HG02852 (cell line): ENCODE measurements at regions not wholly inside any gene's neighbourhood (a gene's known extent, or its start where the extent isn't known, plus 50 kb on each side); places are given as distances from the start of the nearest gene placed in this dataset.
"Not testable (repeated sequence)": the region's sequence is repeated elsewhere in the genome, so short reads cannot be mapped to it uniquely, and the experiment has no call there.

Experiments
- ATAC-seq: cut with Tn5 transposase; IDR thresholded peaks from one replicate; pipeline ENCODE4 v1.9.1; 2021; ENCODE audit warnings: mild to moderate bottlenecking, moderate library complexity; ENCODE audit not compliant: unreplicated experiment

DNA sequence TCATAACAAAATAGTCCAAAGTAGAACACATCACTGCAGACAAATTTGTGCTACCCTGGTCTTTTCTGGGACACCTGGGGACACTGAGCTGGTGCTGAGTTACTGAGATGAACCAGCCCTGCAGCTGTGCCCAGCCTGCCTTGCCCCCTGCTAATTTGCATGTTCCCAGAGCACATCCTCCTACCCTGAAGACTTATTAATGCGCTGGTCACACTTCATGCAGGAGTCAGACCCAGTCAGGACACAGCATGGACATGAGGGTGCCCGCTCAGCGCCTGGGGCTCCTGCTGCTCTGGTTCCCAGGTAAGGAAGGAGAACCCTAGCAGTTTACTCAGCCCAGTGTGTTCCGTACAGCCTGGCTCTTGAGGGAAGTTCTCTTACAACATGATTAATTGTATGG is 1518.3 kb downstream of the RPIA start:
- no peak for ATAC-seq

DNA sequence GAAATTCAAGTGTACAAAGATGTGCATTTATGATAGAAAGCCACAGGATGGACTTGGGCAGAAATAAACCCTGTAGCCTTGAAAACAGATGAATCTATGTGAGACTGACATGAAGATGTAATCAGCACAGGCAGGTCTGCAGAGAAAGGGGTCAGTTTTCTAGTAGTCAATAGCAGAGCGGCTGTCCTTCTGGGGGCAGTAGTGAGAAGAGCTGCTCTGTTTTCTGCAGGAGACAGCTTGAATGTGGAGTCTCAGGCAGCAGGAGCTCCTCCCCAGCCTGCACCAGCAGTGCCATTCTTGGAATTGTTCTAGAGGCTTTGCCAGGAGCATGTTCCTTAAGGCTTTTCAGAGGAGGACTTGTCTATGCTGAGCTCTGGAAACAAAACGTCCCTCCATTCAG is 1524.4 kb downstream of the RPIA start:
- not testable (repeated sequence) for ATAC-seq

DNA sequence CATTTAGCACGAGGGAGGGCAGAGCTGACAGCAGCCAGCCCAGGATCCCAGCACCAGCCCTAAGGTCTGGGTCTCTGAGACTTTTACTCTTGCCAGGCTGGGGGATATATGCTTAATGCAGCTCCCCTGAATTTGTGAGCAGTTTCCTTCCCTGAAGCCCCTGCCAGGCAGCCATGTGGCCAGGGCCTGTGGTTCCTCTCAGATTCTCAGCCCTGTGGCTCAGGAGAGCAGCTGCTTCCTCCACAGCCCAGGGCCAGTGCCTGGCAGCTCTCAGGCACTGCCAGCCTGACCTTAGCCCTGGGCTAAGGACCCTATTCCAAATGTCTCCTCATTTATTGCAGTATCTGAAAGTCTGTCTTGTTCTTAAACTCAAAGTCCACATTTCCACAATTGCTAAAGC is 1525.3 kb downstream of the RPIA start:
- ATAC-seq: not testable (repeated sequence)

DNA sequence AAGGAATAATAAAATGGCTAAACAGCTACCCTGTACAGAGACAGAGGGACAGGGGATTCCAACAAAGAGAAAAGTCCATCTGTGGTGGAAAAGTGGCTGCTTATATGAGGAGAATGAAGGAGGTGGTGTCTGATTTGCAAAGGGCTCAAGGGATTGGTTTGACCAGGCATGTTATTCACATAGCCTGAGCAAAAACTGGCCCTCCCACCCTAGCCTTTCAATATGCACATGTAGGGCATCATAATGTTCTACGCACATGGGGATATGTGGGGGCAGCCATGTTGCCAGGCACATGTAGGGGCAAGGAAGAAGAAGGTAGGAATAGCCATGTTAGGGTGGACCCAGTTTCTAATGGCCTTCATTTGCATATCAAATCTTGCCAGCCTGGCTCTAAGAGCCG is 1527.1 kb downstream of the RPIA start:
- not testable (repeated sequence) for ATAC-seq

DNA sequence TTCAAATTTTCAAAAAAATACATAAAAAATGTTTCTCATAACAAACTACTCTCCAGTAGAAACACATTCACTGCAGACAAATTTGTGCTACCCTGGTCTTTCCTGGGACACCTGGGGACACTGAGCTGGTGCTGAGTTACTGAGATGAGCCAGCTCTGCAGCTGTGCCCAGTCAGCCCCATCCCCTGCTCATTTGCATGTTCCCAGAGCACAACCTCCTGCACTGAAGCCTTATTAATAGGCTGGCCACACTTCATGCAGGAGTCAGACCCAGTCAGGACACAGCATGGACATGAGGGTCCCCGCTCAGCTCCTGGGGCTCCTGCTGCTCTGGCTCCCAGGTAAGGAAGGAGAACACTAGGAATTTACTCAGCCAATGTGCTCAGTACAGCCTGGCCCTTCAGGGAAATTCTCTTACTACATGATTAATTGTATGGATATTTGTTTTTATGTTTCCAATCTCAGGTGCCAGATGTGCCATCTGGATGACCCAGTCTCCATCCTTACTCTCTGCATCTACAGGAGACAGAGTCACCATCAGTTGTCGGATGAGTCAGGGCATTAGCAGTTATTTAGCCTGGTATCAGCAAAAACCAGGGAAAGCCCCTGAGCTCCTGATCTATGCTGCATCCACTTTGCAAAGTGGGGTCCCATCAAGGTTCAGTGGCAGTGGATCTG is 1529.3 kb downstream of the RPIA start:
- not testable (repeated sequence) for ATAC-seq

DNA sequence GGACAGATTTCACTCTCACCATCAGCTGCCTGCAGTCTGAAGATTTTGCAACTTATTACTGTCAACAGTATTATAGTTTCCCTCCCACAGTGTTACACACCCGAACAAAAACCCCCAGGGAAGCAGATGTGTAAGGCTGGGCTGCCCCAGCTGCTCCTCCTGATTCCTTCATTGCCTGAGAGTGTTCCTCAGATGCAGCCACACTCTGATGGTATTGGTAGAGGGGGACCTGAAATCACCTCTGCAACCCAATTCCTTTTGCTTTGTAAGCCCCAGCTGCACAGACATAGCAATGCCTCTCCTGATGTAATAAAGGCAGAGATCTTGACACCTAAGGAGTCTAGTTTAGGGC is 1529.8 kb downstream of the RPIA start:
- no peak for ATAC-seq

DNA sequence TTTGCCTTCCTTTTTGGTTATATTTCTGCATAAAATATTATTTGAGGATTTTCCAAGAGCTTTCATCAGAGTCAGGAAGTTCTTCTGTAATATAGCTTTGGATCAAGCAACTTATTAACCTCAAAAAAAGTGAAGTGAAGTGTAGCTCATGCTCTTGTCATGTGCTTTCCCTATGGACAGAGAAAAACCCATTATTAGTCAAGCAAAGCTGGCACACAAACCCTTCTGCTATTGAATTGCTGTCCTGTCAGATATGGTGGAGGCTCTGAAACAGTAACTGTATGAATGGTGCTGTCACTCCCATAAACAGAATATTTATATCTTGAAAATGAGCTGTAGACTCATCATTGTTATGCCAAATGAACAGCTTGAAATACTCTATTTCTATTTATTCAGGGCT is 1533.3 kb downstream of the RPIA start:
- ATAC-seq: not testable (repeated sequence)

DNA sequence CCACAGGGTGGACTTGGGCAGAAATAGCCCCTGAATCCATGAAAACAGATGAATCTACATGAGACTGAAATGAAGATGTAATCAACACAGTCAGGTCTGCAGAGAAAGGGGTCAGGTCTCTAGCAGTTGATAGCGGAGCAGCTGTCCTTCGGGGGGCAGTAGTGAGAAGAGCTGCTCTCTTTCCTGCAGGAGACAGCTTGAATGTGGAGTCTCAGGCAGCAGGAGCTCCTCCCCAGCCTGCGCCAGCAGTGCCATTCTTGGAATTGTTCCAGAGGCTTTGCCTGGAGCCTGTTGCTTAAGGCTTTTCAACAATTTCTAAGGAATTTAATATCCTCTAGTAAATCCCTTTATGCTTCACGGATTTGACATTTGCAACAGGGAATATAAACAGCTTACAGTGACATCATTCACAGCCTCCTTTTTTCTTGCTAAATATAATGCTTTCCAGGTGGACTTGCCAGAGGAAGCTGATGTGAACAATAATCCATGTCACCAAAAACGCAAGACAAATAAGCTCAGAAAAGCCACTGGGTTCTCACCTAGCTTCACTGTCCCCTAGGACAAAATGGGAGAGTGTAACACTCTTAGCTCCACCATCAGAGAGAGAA is 1535.1 kb downstream of the RPIA start:
- ATAC-seq: not testable (repeated sequence)

DNA sequence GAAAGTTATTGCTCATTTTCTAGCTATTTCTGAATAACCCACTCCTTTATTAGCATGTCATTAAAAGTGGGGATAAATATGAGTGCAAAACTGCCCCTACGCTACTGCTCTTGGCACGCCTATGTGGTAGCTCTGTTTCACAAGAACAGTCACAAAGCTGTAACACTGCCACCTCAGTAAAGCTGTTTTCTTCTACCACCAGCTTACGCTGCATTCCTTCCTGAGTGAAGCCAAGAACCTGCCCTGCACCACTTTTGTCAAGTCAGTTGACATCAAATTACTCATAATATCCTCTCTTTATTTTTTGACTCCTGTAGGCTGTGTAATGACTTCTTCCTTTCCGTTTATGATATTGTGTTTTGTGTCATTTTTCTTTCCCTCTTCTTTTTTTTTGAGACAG is 1539.7 kb downstream of the RPIA start:
- ATAC-seq: not testable (repeated sequence)

DNA sequence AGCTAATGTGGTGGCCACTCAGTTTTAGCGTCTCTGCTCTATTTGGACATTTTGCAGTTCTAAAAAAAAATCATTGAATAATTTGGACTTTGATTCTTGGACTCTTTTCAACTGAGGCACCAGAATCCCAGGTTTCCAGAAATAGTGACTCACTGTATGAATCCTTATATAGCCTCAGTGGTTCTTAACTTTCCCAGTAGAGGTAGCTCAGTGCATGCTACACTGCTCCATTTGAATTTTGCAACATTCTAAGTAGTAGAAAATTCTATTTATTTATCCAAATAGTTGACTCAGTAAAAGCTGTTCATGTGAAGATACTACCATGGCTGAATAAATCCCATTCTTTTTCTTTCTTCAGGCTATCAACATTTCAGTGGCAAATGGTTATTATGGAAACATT is 1544.0 kb downstream of the RPIA start:
- not testable (repeated sequence) for ATAC-seq

DNA sequence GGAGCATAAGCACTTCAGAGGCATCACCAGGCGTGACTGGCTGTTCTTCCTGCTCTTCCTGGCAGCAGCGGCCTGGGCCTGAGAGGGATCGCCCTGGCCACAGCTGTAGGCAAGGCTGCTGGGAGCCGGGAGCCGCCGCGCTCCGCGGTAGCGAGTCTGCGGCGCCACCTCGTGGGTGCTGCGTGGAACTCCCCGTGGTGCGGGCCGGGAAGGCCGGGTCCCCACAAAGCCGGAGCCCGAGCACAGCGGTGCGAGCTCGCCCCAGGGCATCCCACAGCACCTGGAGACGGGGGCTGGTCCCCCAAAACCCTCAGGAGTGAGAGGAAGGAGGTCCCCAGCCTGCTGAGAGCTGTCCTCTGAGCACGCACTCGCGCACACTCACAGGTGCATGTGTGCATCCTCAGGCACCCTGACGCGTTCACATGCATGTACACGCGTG is 1546.5 kb downstream of the RPIA start:
- not testable (repeated sequence) for ATAC-seq

DNA sequence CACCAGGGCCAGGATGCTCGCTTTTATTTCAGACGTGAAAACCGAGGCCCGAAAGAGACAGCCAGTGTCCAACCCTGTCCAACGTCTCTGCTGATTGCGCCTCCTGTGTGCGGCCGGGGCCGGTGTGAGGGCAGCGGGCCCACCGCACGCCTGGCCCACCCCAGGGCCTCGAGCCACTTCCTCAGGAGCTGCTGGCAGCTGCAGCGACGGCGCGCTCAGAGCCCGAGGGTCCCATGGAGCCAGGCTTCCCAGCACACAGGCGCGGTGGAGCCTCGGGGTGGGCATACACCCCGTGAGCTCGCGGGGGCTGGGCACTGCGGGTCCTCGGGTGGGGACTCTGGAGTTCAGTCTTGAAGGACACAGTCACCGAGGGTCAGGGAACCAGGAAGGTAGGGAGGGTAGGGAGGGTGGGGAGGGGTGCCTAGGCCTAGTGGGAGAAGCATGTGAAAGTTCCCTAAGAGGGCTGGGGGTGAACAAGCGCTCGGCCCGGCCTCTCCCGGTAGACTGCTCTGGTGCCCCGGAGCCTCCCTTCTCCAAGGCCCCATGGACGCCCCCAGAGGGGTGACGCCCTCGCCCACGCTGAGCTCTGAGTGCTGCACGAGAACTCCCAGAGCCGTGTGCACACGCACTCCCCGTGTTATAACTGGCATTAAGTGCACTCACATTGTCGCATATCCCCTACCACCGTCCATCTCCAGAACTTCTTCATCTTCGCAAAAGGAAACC is 1547.2 kb downstream of the RPIA start:
- not testable (repeated sequence) for ATAC-seq

DNA sequence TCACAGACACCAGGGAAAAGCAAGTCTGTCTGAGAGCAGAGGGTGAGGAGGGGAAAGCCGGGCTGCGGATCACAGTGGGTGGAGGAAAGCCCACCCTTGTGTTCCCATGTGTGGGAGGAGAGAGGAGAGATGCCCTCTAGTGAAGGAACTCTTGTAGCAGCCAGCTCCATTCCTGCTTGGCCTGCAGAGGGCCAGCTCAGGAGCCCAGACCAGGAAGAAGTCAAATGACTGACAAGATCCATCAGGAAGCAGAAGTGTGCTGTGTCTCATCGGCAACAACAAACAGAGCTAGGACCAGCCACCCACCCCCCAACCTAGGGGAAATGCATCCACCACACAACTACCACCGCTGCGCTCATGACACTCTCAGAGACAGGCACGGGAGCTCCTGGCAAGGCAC is 1548.3 kb downstream of the RPIA start:
- ATAC-seq: not testable (repeated sequence)

DNA sequence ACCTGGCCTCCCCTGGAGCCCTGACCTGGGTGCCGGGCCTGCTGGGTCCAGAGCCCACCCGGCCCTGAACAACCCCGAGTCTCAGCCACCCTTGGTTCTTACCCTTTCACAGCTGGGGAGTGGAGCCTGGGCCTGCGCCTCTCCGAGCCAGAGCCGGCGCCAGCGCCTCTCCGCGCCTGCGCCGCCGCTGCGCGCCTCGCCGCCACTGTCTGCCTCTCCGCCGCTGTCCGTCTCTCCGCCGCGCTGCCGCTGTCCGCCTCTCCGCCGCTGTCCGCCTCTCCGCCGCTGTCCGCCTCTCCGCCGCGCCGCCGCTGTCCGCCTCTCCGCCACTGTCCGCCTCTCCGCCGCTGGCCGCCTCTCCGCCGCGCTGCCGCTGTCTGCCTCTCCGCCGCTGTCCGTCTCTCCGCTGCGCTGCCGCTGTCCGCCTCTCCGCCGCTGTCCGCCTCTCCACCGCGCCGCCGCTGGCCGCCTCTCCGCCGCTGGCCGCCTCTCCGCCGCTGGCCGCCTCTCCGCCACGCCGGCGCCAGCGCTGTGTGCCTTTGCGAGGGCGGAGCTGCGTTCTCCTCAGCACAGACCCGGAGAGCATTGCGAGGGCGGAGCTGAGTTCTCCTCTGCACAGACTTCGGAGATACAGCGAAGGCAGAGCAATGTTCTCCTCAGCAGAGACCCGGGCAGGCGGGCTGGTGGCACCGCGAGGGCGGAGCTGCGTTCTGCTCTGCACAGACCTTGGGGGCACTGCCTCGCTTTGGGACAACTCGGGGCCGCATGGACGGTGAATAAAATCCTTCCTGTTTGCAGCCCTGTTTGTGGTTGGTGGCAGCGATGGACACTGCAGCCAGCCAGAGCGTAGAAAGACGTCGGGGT is 1553.7 kb downstream of the RPIA start:
- ATAC-seq: not testable (repeated sequence)

DNA sequence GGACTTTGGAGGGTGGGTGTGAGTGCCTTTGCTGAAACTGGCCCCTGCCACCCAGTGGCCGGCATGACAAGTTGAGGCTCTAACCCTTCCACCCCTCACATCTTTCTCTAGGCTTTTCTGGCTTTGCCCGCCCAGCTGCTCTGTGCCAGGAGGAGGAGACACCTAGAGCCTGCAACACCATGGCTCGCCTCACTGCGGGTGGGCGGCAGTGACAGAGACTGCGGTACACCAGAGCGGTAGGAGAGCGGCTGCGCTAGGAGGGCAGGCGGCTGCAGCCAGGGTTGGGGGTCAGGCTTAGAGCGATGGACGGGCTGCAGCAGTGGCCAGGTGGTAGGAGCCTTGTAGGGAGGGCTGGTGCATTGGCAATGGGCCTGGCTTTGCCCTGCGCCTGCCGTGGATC is 1556.9 kb downstream of the RPIA start:
- not testable (repeated sequence) for ATAC-seq

DNA sequence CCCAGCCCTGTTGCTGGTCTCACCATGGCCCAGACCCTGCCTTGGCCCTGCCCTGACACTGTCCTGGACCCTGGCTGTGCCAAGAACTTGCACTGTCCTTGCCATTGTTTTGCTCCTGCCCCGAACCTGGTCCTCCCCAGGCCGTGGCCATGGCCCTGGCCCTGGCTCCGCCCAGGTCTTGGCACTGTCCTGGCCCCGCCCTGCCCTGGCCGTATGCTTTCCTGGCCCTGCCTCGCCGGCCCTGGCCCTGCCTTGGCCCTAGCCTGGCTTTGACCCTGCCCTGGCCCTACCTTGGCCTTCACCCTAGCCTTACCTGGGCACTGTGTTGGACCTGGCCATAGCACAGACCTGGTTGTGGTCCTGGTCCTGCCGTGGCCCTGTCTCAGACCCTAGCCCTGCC is 1558.9 kb downstream of the RPIA start:
- not testable (repeated sequence) for ATAC-seq

DNA sequence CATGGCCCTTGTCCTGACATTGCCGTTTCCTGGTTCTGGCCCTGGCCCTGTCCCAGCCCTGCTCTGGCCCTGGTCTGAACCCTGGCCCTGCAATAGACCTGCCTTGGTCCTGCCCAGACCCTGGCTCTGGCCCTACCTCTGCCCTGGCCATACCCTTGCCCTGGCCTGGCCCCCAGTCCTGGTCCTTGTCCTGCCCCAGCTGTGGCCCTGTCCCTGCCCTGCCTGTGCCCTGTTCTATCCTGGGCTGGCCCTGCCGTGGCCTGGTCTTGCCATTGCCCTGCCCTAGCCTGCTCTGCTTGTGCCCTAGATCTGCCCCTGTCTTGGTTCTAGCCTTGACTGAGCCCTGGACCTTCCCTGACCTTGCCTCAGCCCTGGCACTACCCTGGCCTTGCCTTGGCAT is 1560.1 kb downstream of the RPIA start:
- not testable (repeated sequence) for ATAC-seq

DNA sequence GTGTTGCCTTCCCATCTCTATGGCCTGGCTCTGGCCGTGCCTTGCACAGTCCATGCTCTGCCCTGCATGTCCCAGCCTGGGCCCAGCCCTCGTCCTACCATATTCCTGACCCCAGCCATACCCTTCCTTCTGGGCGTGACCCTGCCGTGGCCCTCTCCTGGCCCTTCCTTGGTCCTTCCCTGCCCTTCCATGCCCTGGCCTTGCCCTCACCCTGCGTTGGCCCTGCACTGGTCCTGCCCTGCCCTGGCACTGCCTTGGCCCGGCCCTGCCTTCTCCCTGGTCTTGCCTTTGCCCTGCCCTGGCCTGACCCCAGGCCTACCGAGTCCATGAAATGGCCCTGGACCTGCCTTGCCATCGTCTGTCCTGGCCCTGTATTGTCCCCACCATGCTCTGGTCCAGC is 1561.8 kb downstream of the RPIA start:
- not testable (repeated sequence) for ATAC-seq

DNA sequence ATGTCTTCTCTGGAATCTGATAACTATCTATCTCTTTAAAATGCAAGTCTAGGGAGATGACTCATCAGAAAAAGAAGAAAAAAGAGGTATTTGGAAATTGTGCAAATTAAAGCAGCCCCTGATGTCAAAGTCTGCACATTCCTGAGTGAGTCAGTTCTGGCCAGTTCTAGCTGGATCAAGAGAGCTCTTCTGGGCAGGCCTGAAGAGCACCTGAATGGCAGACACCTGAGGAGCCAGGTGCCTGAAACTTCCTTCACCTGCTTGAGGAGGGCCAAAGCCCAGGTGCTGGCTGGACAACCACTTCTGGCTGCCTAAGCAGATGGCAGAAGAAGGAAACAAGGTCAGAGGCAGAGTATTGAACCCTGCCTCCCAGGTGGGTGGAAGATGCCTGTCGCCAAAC is 1575.4 kb downstream of the RPIA start:
- not testable (repeated sequence) for ATAC-seq

DNA sequence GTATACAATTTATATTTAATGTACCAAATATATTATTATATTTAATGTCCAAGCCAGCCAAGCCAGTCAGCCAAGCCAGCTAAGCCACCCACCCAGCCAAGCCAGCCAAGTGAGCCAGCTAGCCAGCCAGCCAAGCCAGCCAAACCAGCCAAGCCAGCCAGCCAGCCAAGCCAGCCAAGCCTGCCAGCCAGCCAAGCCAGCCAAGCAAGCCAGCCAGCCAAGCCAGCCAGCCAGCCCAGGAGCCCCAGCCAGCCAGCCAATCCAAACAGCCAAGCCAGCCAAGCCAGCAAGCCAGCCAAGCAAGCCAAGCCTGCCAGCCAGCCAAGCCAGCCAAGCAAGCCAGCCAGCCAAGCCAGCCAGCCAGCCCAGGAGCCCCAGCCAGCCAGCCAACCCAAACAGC is 1596.3 kb downstream of the RPIA start:
- ATAC-seq: not testable (repeated sequence)

DNA sequence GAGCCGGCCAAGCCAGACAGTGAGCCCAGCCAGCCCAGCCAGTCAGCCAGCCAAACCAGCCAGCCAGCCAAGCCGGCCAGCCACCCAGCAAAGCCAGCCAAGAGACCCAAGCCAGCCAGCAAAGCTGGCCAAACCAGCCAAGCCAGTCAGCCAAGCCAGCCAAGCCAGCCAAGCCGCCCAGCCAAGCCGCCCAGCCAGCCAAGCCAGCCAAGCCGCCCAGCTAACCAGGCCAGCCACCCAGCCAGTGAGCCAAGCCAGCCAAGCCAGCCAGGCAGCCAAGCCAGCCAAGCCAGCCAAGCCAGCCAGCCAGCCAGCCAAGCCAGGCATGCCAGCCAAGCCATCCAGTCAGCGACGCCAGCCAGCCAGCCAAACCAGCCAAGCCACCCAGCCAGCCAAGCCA is 1596.9 kb downstream of the RPIA start:
- ATAC-seq: not testable (repeated sequence)
